ENCODE measurements at regions not wholly inside any gene's neighbourhood (a gene's known extent, or its start where the extent isn't known, plus 50 kb on each side); places are given as distances from the start of the nearest gene placed in this dataset.

DNA sequence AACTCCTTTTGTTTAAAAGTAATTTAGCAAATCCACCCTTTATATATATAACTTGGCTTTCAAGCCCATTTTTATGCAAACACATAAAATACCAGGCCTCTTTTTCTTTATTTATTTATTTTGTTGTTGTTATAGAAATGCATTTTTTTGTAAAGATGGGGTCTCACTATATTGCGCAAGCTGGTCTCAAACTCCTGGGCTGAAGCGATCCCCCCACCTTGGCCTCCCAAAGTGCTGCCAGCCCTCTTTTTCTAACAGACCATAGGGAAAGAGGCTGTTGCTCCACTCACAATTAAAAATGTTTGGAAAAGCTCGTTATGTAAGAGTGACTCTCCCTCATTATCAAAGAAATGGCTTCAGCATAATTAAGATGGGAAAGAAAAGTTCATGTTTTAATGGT lies 440.9 kb downstream of the HACE1 start:
- H3K4me1 ChIP-seq: no peaks in the 10 kb centered on the region
- H3K27me3 ChIP-seq: no peaks in the 10 kb centered on the region
- DNase-seq (no peak), ATAC-seq (no peak)
- H3K27ac ChIP-seq: no peak overlapping the region
- peaks cover 0 to 5% of the 10 kb centered on the region in 2 donors for H3K9me3 ChIP-seq
- no peak overlapping the region for H3K4me3 ChIP-seq
- TF ChIP-seq, protein P1, sequence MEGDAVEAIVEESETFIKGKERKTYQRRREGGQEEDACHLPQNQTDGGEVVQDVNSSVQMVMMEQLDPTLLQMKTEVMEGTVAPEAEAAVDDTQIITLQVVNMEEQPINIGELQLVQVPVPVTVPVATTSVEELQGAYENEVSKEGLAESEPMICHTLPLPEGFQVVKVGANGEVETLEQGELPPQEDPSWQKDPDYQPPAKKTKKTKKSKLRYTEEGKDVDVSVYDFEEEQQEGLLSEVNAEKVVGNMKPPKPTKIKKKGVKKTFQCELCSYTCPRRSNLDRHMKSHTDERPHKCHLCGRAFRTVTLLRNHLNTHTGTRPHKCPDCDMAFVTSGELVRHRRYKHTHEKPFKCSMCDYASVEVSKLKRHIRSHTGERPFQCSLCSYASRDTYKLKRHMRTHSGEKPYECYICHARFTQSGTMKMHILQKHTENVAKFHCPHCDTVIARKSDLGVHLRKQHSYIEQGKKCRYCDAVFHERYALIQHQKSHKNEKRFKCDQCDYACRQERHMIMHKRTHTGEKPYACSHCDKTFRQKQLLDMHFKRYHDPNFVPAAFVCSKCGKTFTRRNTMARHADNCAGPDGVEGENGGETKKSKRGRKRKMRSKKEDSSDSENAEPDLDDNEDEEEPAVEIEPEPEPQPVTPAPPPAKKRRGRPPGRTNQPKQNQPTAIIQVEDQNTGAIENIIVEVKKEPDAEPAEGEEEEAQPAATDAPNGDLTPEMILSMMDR (IDR thresholded peaks at IDR 0.05): no peak
- no peaks in the 10 kb centered on the region for H3K36me3 ChIP-seq
- intact Hi-C loops (cut with DNase I): no loop called here

DNA sequence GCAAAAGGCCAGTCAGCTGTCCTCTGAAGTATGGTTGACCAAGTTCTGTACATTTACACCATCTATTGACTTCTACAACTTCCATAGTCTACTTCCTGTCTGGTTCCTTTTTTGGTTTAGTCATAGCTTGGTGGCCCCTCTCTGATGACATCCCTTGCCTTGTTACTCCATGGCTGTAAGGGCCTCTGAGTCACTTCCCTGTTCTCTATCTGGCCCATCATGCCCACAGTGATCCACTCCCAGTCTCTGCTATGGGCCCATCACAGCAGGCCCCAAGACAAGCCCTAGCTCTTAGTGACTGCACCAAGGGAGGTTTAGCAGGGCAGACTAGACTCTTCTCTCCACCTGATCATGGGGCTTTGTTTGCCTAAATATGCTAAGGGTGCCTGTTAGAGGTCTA lies 441.6 kb downstream of the HACE1 start:
- H3K36me3 ChIP-seq: no peaks in the 10 kb centered on the region
- no peak for DNase-seq
- H3K27me3 ChIP-seq: no peaks in the 10 kb centered on the region
- H3K4me3 ChIP-seq: no peak overlapping the region
- no peak for ATAC-seq
- intact Hi-C loops (cut with DNase I): no loop called here
- H3K9me3 ChIP-seq: no peaks in the 10 kb centered on the region
- no peaks in the 10 kb centered on the region for H3K4me1 ChIP-seq
- TF ChIP-seq, protein P1 (IDR thresholded peaks at IDR 0.05): no peak
- no peak overlapping the region for H3K27ac ChIP-seq

DNA sequence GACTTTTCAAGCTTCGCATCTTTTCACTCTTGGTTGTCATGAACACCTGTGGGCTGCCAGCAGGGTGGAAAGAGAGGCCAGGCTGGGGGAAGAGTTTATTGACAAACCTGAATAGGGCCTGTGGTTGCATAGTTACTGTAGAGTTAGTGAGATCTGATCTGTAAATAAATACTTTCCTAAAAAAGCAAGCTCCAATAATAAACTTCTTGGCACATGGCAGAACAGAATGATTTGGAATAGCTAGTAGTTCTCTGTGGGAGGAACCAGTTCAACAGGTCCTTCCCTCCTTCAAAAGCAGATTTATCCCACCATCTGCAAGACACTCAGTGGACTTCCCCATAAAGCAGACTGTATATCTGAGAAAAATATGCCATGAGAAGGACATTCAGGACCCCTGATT lies 445.0 kb downstream of the HACE1 start:
- TF ChIP-seq, protein P1 (IDR thresholded peaks at IDR 0.05): no peak
- H3K9me3 ChIP-seq: no peaks in the 10 kb centered on the region
- no peak for DNase-seq
- H3K4me3 ChIP-seq: no peak overlapping the region
- no peaks in the 10 kb centered on the region for H3K36me3 ChIP-seq
- H3K27ac ChIP-seq: no peak overlapping the region
- no peak for ATAC-seq
- intact Hi-C loops (cut with DNase I): no loop called here
- H3K27me3 ChIP-seq: no peaks in the 10 kb centered on the region
- no peaks in the 10 kb centered on the region for H3K4me1 ChIP-seq

DNA sequence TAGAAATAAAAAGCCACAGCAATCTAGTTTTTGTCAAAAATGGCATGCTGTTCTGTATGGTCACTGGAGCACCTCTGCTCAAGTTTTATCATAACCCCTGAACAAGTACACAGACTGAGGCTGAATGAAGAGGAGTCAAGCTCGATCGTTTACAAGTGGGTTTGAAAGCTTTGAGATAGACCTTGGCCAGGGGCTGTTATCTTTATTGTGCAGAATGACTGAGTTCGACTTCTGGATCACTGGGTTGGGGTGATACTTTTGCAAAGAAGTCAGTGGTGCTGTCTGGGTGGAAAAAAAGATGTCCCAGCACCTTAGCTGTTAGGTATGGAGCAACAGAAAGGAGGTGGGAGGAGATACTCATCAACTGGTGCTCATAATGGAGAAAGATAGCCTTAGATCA lies 446.0 kb downstream of the HACE1 start:
- intact Hi-C loops (cut with DNase I): no loop called here
- ATAC-seq: no peak

DNA sequence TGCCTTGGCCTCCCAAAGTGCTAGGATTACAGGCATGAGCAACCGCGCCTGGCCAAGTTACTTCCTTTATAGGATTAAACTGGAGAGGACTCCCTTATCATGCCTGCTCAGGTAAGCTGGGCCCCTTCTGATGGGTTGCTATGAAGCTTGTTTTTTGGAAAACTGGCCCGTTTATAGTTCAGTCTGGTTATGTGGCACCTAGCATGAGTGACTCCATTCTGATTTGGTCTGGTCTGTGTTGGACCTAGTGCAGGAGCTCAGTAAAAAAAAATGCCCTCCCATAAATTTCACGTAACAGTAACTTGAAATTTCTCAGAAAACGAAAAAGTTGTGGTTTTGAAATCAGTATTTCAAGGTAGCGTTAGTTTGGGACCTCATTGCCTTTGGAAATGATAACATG lies 448.4 kb downstream of the HACE1 start:
- DNase-seq (no peak), ATAC-seq (no peak)
- no peaks in the 10 kb centered on the region for H3K4me1 ChIP-seq
- no peaks in the 10 kb centered on the region for H3K27me3 ChIP-seq
- no peak overlapping the region for H3K27ac ChIP-seq
- no peak overlapping the region for H3K4me3 ChIP-seq
- TF ChIP-seq, protein P1 (IDR thresholded peaks at IDR 0.05): no peak
- intact Hi-C loops (cut with DNase I): no loop called here
- no peaks in the 10 kb centered on the region for H3K9me3 ChIP-seq
- no peaks in the 10 kb centered on the region for H3K36me3 ChIP-seq

More for the DNA sequence above, 446.0 kb downstream of the HACE1 start:
- Histone ChIP-seq H3K27ac (no peak overlapping the region), H3K36me3 (no peaks in the 10 kb centered on the region), H3K27me3 (no peaks in the 10 kb centered on the region), H3K9me3 (no peaks in the 10 kb centered on the region), H3K4me3 (no peak overlapping the region), H3K4me1 (no peaks in the 10 kb centered on the region)
- TF ChIP-seq, protein P1 (IDR thresholded peaks at IDR 0.05): no peak
- DNase-seq: no peak

All from left lung (tissue), 4 donors.